SK-N-SH treated with all-trans-retinoic acid at 6 μM for 48 hours (cell line): ENCODE measurements at regions not wholly inside any gene's neighbourhood (a gene's known extent, or its start where the extent isn't known, plus 50 kb on each side); places are given as distances from the start of the nearest gene placed in this dataset.

Experiments used
- ATAC-seq: fragments of 200-7000 bp; cut with Tn5 transposase; 3 replicates; pipeline ENCODE4 v1.9.1; 2020; ENCODE audit warnings: mild to moderate bottlenecking, moderate library complexity
- BACH2 ChIP-seq: fragments of 250-450 bp; sonication (Bioruptor Pico); IDR thresholded peaks from 2 replicates; pipeline ENCODE4 v1.9.0; 2021; ENCODE audit warnings: mild to moderate bottlenecking, borderline replicate concordance
- CREB5 ChIP-seq: fragments of 250-450 bp; sonication (Bioruptor Pico); IDR thresholded peaks from 2 replicates; pipeline ENCODE4 v1.5.1; 2020; ENCODE audit warnings: low read depth, mild to moderate bottlenecking, moderate library complexity
- CSRNP3 ChIP-seq: fragments of 250-450 bp; sonication (Bioruptor Pico); IDR thresholded peaks from 2 replicates; pipeline ENCODE4 v1.5.1; 2021; ENCODE audit warnings: mild to moderate bottlenecking, moderate library complexity
- ESRRG ChIP-seq: fragments of 250-450 bp; sonication (Bioruptor Pico); IDR thresholded peaks from 2 replicates; pipeline ENCODE4 v1.6.1; 2021; ENCODE audit warnings: mild to moderate bottlenecking
- GLIS3 ChIP-seq: fragments of 250-450 bp; sonication (Bioruptor Pico); IDR thresholded peaks from 2 replicates; pipeline ENCODE4 v1.5.0; 2020; ENCODE audit warnings: mild to moderate bottlenecking, moderate library complexity
- OSR1 ChIP-seq: fragments of 250-450 bp; sonication (Bioruptor Pico); IDR thresholded peaks from 2 replicates; pipeline ENCODE4 v1.8.0; 2022; ENCODE audit warnings: moderate library complexity, mild to moderate bottlenecking, inconsistent platforms
- PATZ1 ChIP-seq: fragments of 250-450 bp; sonication (Bioruptor Pico); IDR thresholded peaks from 2 replicates; pipeline ENCODE4 v1.8.0; 2020; ENCODE audit warnings: mild to moderate bottlenecking, moderate library complexity, borderline replicate concordance
- POU6F1 ChIP-seq: fragments of 250-450 bp; sonication (Bioruptor Pico); IDR thresholded peaks from 2 replicates; pipeline ENCODE4 v1.8.0; 2021; ENCODE audit warnings: low read depth, mild to moderate bottlenecking, moderate library complexity, borderline replicate concordance
- PPARA ChIP-seq: fragments of 250-450 bp; sonication (Bioruptor Pico); IDR thresholded peaks from 2 replicates; pipeline ENCODE4 v1.5.0; 2020; ENCODE audit warnings: mild to moderate bottlenecking, borderline replicate concordance
- RARB ChIP-seq: fragments of 250-450 bp; sonication (Bioruptor Pico); IDR thresholded peaks from 2 replicates; pipeline ENCODE4 v1.8.0; 2021; ENCODE audit warnings: mild to moderate bottlenecking, moderate library complexity
- SNAI2 ChIP-seq: fragments of 250-450 bp; sonication (Bioruptor Pico); IDR thresholded peaks from 2 replicates; pipeline ENCODE4 v1.5.0; 2020; ENCODE audit warnings: mild to moderate bottlenecking, moderate library complexity
- TCF4 ChIP-seq: fragments of 250-450 bp; sonication (Bioruptor Pico); IDR thresholded peaks from 2 replicates; pipeline ENCODE4 v1.8.0; 2021; ENCODE audit warnings: mild to moderate bottlenecking, moderate library complexity, borderline replicate concordance
- TOX ChIP-seq: fragments of 250-450 bp; sonication (Bioruptor Pico); IDR thresholded peaks from 2 replicates; pipeline ENCODE4 v1.8.0; 2021; ENCODE audit warnings: mild to moderate bottlenecking, moderate library complexity, borderline replicate concordance
- TSHZ2 ChIP-seq: fragments of 250-450 bp; sonication (Bioruptor Pico); IDR thresholded peaks from 2 replicates; pipeline ENCODE4 v1.5.0; 2020; ENCODE audit warnings: mild to moderate bottlenecking, moderate library complexity
- ZFP3 ChIP-seq: fragments of 250-450 bp; sonication (Bioruptor Pico); IDR thresholded peaks from 2 replicates; pipeline ENCODE4 v1.5.0; 2020; ENCODE audit warnings: mild to moderate bottlenecking, moderate library complexity
- ZFP30 ChIP-seq: fragments of 450-650 bp; formaldehyde crosslinking; IDR thresholded peaks from 2 replicates; pipeline ENCODE4 v1.5.0; 2022; ENCODE audit warnings: mild to moderate bottlenecking, moderate library complexity
- ZNF565 ChIP-seq: fragments of 450-650 bp; formaldehyde crosslinking; conservative IDR thresholded peaks from 2 replicates; pipeline ENCODE4 v1.5.0; 2020; ENCODE audit warnings: low read depth, mild to moderate bottlenecking, moderate library complexity
- ZNF70 ChIP-seq: fragments of 450-650 bp; formaldehyde crosslinking; IDR thresholded peaks from 2 replicates; pipeline ENCODE4 v1.5.0; 2020; ENCODE audit warnings: mild to moderate bottlenecking, moderate library complexity
- ZNF8 ChIP-seq: fragments of 450-650 bp; formaldehyde crosslinking; IDR thresholded peaks from 2 replicates; pipeline ENCODE4 v1.5.0; 2020; ENCODE audit warnings: mild to moderate bottlenecking, moderate library complexity

- TF ChIP-seq PATZ1 (no peak), ESRRG (CRISPR knock-in tag) (no peak), GLIS3 (CRISPR knock-in tag) (no peak), ZFP3 (CRISPR knock-in tag) (no peak), BACH2 (CRISPR knock-in tag) (no peak), OSR1 (CRISPR knock-in tag) (no peak), ZNF565 (no peak)
Observed at GRCh38 chr16:86225905-86226371, 284.4 kb upstream of the FOXF1 start (continued).

- ATAC-seq = no peak
- TF ChIP-seq POU6F1 (no peak), TCF4 (CRISPR knock-in tag) (no peak), BACH2 (CRISPR knock-in tag) (no peak), CSRNP3 (CRISPR knock-in tag) (no peak), ESRRG (CRISPR knock-in tag) (no peak), ZNF8 (no peak), TOX (CRISPR knock-in tag) (no peak), PATZ1 (no peak), TSHZ2 (CRISPR knock-in tag) (no peak), CREB5 (CRISPR knock-in tag) (no peak), PPARA (no peak), ZNF70 (CRISPR knock-in tag) (no peak), ZFP3 (CRISPR knock-in tag) (no peak), GLIS3 (CRISPR knock-in tag) (no peak), SNAI2 (CRISPR knock-in tag) (no peak), RARB (no peak)
- TF ChIP-seq, all 23 proteins: peak for 0
Observed at GRCh38 chr16:86227041-86227440, 283.3 kb upstream of the FOXF1 start.

GRCh38 chr16:86227801-86228200 lies 282.5 kb upstream of the FOXF1 start:
- no peak for ATAC-seq
- TF ChIP-seq SNAI2 (CRISPR knock-in tag) (no peak), ESRRG (CRISPR knock-in tag) (no peak), ZNF565 (no peak), ZNF70 (CRISPR knock-in tag) (no peak), ZFP3 (CRISPR knock-in tag) (no peak), POU6F1 (no peak), ZFP30 (CRISPR knock-in tag) (no peak), ZNF8 (no peak)
